Activated CD4-positive, alpha-beta T cell treated with anti-CD3 and anti-CD28 coated beads for 4 hours (primary cell): ENCODE measurements at regions not wholly inside any gene's neighbourhood (a gene's known extent, or its start where the extent isn't known, plus 50 kb on each side); places are given as distances from the start of the nearest gene placed in this dataset.

Experiments used
- DNase-seq, 2 donors: peaks; one replicate each; pipeline ENCODE4 v3.0.0-alpha.2; 2020

- DNase-seq, result no peak
Measured at GRCh38 chr14:101004954-101005353, 101.4 kb upstream of the RTL1 start.

GRCh38 chr14:101005447-101005846, 101.9 kb upstream of the RTL1 start:
- no peak for DNase-seq

GRCh38 chr14:101006008-101006407, 102.5 kb upstream of the RTL1 start:
- DNase-seq, result no peak

- no peak for DNase-seq
Measured at GRCh38 chr14:101007004-101007614, 103.6 kb upstream of the RTL1 start.

GRCh38 chr14:101007765-101008164, 104.2 kb upstream of the RTL1 start:
- no peak for DNase-seq

- no peak for DNase-seq
Measured at GRCh38 chr14:101008196-101008595, 104.7 kb upstream of the RTL1 start.

- no peak for DNase-seq
Measured at GRCh38 chr14:101008631-101009336, 105.3 kb upstream of the RTL1 start.

- DNase-seq, result no peak
Measured at GRCh38 chr14:101009531-101009930, 106.0 kb upstream of the RTL1 start.

- DNase-seq, result no peak
Measured at GRCh38 chr14:101010293-101010692, 106.8 kb upstream of the RTL1 start.

GRCh38 chr14:101010835-101011234, 107.3 kb upstream of the RTL1 start:
- no peak for DNase-seq

- DNase-seq, result no peak
Measured at GRCh38 chr14:101017209-101017608, 113.7 kb upstream of the RTL1 start.

- DNase-seq, result no peak
Measured at GRCh38 chr14:101017806-101018560, 114.5 kb upstream of the RTL1 start.

- no peak for DNase-seq
Measured at GRCh38 chr14:101018561-101019290, 115.2 kb upstream of the RTL1 start.

GRCh38 chr14:101019541-101019940, 116.0 kb upstream of the RTL1 start:
- DNase-seq, result no peak

GRCh38 chr14:101019990-101020710, 116.6 kb upstream of the RTL1 start:
- no peak for DNase-seq

- DNase-seq, result no peak
Measured at GRCh38 chr14:101020834-101021370, 117.4 kb upstream of the RTL1 start.

GRCh38 chr14:101022121-101022520, 118.6 kb upstream of the RTL1 start:
- no peak for DNase-seq

- DNase-seq, result no peak
Measured at GRCh38 chr14:101022916-101023435, 119.5 kb upstream of the RTL1 start.

GRCh38 chr14:101024686-101025085, 121.2 kb upstream of the RTL1 start:
- no peak for DNase-seq

- no peak for DNase-seq
Measured at GRCh38 chr14:101025131-101025530, 121.6 kb upstream of the RTL1 start.

- no peak for DNase-seq
Measured at GRCh38 chr14:101025696-101026095, 122.2 kb upstream of the RTL1 start.

GRCh38 chr14:101026341-101026740, 122.8 kb upstream of the RTL1 start:
- no peak for DNase-seq
